Peyer's patch (tissue), 4 donors: ENCODE measurements at regions not wholly inside any gene's neighbourhood (a gene's known extent, or its start where the extent isn't known, plus 50 kb on each side); places are given as distances from the start of the nearest gene placed in this dataset.

Experiments used
- DNase-seq, 3 donors: peaks; one replicate each; pipeline ENCODE4 v3.0.0-alpha.2; 2017 to 2019
- H3K27ac ChIP-seq, 4 donors: fragments of 200-600 bp; sonication (generic); one replicate each; pipeline ENCODE4 v1.5.1; 2016 to 2019
- H3K27me3 ChIP-seq, 2 donors: fragments of 200-600 bp; sonication (generic); one replicate each; pipeline ENCODE4 v1.5.1; 2019
- H3K36me3 ChIP-seq, 3 donors: fragments of 200-600 bp; sonication (generic); one replicate each; pipeline ENCODE4 v1.5.1; 2016 to 2019
- H3K4me1 ChIP-seq, 4 donors: fragments of 200-600 bp; sonication (generic); one replicate each; pipeline ENCODE4 v1.5.1; 2016 to 2019
- H3K4me3 ChIP-seq, 4 donors: fragments of 200-600 bp; sonication (generic); 1 replicate in 3 of 4; 2 replicates in 1 of 4; pipeline ENCODE4 v1.5.1; 2016 to 2019; ENCODE audit warnings: mild to moderate bottlenecking in 1 of 4
- H3K9me3 ChIP-seq, 4 donors: fragments of 200-600 bp; sonication (generic); one replicate each; pipeline ENCODE4 v1.5.1; 2016 to 2019; ENCODE audit warnings: mild to moderate bottlenecking in 1 of 4
- POLR2A ChIP-seq, 2 donors: fragments of 450-650 bp; IDR thresholded peaks; one replicate each; pipeline ENCODE4 v1.5.1; 2017; ENCODE audit warnings: antibody characterized with exemption in 2 of 2, mild to moderate bottlenecking in 2 of 2, moderate library complexity in 2 of 2
- TF ChIP-seq, protein P1 (sequence below), 6 experiments: fragments of 450-650 bp in 4 of 6; fragments of 200-600 bp in 2 of 6; sonication (generic) in 1 of 6; IDR thresholded peaks; one replicate each; pipeline ENCODE4 v1.5.1; 2017 to 2019; ENCODE audit warnings: antibody characterized with exemption in 6 of 6, mild to moderate bottlenecking in 3 of 6, moderate library complexity in 1 of 6

DNA sequence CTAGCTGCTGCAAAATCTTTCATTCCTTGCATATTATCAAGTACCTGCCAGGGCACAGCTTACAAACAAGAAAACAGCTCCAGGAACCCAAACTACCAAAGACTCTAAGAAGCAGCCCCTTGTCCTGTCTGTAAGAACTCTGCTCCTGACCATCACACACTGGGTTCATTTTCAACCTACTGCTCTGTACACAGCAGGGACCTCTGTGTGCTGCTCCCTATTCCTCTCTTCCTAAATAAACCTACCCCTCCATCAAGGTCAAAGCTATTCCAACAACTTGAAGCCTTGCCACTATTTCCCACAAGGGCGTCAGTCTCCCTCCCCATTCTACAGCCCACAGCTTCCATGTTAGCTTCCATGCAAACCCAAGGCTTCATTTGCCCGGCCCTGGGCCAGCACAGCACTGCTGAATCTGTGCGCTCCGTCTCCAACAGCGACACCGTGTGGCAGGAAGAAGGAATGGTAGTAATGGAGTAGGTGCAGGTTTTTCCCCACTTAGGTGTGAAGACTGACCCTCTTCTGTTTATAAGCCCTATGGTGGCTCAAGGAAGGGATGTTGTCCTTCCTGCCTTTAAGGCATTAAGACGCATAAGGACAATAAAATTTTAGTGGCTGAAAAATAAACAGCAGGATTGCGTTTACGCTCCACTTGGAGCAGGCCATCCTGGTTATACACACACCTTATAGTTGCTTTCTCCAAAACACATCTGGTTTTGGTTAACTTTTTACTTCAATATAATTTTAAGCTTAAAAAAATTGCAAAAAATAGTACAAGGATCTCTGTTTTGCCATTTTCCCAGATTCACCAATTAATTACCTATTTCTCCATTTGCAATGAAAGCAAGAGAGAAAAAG, 115.2 kb upstream of the NXT1 start:
- Histone ChIP-seq H3K27me3 (no peaks in the 10 kb centered on the region), H3K36me3 (no peaks in the 10 kb centered on the region), H3K27ac (no peak overlapping the region), H3K4me1 (no peaks in the 10 kb centered on the region), H3K9me3 (no peaks in the 10 kb centered on the region), H3K4me3 (no peak overlapping the region)
- peak in 1 of 3 donors; percentile 63 for DNase-seq
- TF ChIP-seq, protein P1, sequence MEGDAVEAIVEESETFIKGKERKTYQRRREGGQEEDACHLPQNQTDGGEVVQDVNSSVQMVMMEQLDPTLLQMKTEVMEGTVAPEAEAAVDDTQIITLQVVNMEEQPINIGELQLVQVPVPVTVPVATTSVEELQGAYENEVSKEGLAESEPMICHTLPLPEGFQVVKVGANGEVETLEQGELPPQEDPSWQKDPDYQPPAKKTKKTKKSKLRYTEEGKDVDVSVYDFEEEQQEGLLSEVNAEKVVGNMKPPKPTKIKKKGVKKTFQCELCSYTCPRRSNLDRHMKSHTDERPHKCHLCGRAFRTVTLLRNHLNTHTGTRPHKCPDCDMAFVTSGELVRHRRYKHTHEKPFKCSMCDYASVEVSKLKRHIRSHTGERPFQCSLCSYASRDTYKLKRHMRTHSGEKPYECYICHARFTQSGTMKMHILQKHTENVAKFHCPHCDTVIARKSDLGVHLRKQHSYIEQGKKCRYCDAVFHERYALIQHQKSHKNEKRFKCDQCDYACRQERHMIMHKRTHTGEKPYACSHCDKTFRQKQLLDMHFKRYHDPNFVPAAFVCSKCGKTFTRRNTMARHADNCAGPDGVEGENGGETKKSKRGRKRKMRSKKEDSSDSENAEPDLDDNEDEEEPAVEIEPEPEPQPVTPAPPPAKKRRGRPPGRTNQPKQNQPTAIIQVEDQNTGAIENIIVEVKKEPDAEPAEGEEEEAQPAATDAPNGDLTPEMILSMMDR (IDR thresholded peaks at IDR 0.05): peak in 5 of 6 experiments; percentile 6 to 64 (median 59)
- no peak for TF ChIP-seq POLR2A (IDR thresholded peaks at IDR 0.05)

GRCh38 chr20:23234311-23235078, 116.1 kb upstream of the NXT1 start:
- Histone ChIP-seq H3K27me3 (no peaks in the 10 kb centered on the region), H3K27ac (no peak overlapping the region), H3K9me3 (no peaks in the 10 kb centered on the region), H3K36me3 (no peaks in the 10 kb centered on the region), H3K4me1 (no peaks in the 10 kb centered on the region), H3K4me3 (no peak overlapping the region)
- no peak for DNase-seq
- TF ChIP-seq POLR2A (IDR thresholded peaks at IDR 0.05): no peak
- TF ChIP-seq, protein P1 (IDR thresholded peaks at IDR 0.05): no peak

DNA sequence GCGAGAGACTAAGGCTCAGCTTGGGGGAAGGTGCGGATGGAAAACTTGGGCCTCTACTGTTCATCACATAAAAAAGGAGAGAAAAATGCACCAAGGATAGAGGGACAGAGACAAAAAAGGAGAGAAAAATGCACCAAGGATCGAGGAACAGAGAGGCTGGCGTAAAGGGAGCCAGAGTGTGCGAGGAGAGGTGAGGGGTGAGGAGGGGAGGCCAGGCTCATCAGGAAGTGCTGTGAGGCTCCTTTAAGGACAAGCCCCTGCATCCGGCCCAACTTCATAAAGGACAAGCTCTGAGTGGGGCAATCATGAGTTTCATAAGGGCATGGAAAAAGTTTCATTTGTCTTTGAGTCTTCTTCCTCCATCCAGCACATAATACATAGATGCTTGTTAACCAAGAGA, 117.2 kb upstream of the NXT1 start:
- TF ChIP-seq, protein P1 (IDR thresholded peaks at IDR 0.05): no peak
- no peak for TF ChIP-seq POLR2A (IDR thresholded peaks at IDR 0.05)
- DNase-seq: no peak

DNA sequence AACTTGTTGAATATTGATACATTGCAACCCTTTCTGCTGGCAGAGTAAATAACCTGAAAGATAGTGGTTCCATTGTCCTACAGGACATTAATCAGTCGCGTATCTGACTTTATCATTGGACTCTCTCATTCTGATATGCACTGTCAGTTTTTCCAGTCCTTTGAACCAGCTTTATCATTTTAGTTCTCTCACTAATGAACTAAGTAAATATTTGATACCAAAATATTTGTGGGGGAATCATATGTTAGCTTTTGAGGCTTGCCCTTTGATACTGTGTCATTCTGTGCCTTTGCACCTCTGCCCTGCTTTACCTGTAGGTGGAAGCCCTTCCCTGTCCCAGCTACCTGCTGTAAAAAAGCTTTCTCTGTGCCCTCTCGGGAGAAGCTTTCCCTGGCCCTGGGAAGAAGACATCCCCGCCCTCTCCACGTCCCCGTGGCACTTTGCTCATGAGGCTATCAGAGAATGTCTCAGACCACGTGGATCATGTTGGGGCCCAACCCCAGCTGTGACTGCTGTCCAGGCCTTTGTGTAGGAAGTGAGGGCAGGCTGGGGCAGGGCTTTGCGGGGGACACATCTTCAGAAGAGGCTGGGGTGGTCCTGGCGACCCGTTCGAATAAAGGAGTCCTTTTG, 117.8 kb upstream of the NXT1 start:
- no peak for DNase-seq
- Histone ChIP-seq H3K27me3 (no peaks in the 10 kb centered on the region), H3K4me3 (no peak overlapping the region), H3K4me1 (no peaks in the 10 kb centered on the region), H3K9me3 (no peaks in the 10 kb centered on the region), H3K27ac (no peak overlapping the region), H3K36me3 (no peaks in the 10 kb centered on the region)
- TF ChIP-seq POLR2A (IDR thresholded peaks at IDR 0.05): no peak
- TF ChIP-seq, protein P1 (IDR thresholded peaks at IDR 0.05): no peak

More for the DNA sequence above, 117.2 kb upstream of the NXT1 start:
- no peak overlapping the region for H3K4me3 ChIP-seq
- H3K27ac ChIP-seq: no peak overlapping the region
- no peaks in the 10 kb centered on the region for H3K27me3 ChIP-seq
- H3K4me1 ChIP-seq: no peaks in the 10 kb centered on the region
- H3K9me3 ChIP-seq: no peaks in the 10 kb centered on the region
- no peaks in the 10 kb centered on the region for H3K36me3 ChIP-seq

DNA sequence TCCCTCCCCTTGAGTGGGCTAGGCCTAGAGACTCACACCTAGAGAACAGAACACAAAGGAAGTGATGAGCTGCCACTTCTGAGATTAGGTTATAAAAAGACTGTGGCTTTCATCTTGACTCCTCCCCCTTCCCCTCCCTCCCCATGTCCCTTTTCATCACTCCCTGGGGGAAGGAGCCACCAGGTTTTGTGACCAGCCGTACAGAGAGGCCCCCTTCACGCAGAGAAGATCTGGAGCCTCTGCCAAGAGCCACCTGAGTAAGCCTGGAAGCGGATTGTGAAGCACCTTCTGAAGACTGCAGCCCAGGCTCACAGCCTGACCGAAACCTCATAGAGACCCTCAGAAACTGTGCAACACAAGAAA, 118.4 kb upstream of the NXT1 start:
- TF ChIP-seq POLR2A (IDR thresholded peaks at IDR 0.05): no peak
- TF ChIP-seq, protein P1 (IDR thresholded peaks at IDR 0.05): no peak
- Histone ChIP-seq H3K27me3 (no peaks in the 10 kb centered on the region), H3K4me3 (no peak overlapping the region), H3K36me3 (no peaks in the 10 kb centered on the region), H3K9me3 (no peaks in the 10 kb centered on the region), H3K4me1 (no peaks in the 10 kb centered on the region), H3K27ac (no peak overlapping the region)
- DNase-seq: no peak
